ENCODE measurements at regions not wholly inside any gene's neighbourhood (a gene's known extent, or its start where the extent isn't known, plus 50 kb on each side); places are given as distances from the start of the nearest gene placed in this dataset.

DNA sequence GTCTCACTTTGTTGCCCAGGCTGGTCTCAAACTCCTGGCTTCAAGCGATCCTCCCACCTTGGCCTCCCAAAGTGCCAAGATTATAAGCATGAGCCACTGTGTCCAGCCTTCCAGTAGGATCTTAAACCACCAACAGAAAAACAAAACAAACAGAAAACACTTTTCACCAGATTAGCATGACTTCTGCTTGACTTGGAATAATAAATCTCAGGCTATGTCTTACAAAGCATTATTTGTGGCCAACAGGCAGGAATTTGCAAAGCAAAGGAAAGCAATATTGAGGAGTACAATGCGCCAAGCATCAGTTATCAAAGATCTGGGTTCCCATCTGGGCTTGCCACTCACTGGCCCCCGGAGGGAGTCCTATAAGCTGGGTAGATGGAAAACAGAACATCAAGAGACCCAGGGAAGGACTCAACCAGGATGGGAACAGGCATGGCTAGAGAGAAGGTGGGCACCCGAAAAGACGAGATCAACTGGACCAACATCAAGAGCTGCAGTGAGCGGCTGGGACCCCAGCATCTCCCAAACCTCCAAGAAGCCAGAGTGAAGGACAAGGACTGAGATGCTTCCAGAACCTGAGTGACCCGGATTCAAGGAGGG lies 101.2 kb downstream of the TMEM30B start:
- H3K36me3 ChIP-seq (ENCODE audit: control insufficient read depth, insufficient read depth, low read length, severe bottlenecking): no peaks in the 10 kb centered on the region
- H3K9me3 ChIP-seq (ENCODE audit: control insufficient read depth, low read length): no peaks in the 10 kb centered on the region
- no peak for DNase-seq (ENCODE audit: low read depth)
- peak overlapping the region; percentile 25 for H3K9ac ChIP-seq (ENCODE audit: low read length)
- H3K27me3 ChIP-seq (replicated peaks; ENCODE audit: control insufficient read depth, insufficient read depth, low read length): no peaks in the 10 kb centered on the region
- no peak overlapping the region for H3K4me3 ChIP-seq (ENCODE audit: low read length)
- peaks cover 43% of the 10 kb centered on the region for H3K4me1 ChIP-seq (ENCODE audit: control insufficient read depth, insufficient read depth, low read length)

- H3K27me3 ChIP-seq (replicated peaks; ENCODE audit: control insufficient read depth, insufficient read depth, low read length): no peaks in the 10 kb centered on the region
- peak overlapping the region; percentile 25 for H3K9ac ChIP-seq (ENCODE audit: low read length)
- H3K4me3 ChIP-seq (ENCODE audit: low read length): no peak overlapping the region
- peaks cover 40% of the 10 kb centered on the region for H3K4me1 ChIP-seq (ENCODE audit: control insufficient read depth, insufficient read depth, low read length)
- H3K36me3 ChIP-seq (ENCODE audit: control insufficient read depth, insufficient read depth, low read length, severe bottlenecking): no peaks in the 10 kb centered on the region
- no peaks in the 10 kb centered on the region for H3K9me3 ChIP-seq (ENCODE audit: control insufficient read depth, low read length)
- no peak for DNase-seq (ENCODE audit: low read depth)
Measured at GRCh38 chr14:61179061-61179690, 102.0 kb downstream of the TMEM30B start.

DNA sequence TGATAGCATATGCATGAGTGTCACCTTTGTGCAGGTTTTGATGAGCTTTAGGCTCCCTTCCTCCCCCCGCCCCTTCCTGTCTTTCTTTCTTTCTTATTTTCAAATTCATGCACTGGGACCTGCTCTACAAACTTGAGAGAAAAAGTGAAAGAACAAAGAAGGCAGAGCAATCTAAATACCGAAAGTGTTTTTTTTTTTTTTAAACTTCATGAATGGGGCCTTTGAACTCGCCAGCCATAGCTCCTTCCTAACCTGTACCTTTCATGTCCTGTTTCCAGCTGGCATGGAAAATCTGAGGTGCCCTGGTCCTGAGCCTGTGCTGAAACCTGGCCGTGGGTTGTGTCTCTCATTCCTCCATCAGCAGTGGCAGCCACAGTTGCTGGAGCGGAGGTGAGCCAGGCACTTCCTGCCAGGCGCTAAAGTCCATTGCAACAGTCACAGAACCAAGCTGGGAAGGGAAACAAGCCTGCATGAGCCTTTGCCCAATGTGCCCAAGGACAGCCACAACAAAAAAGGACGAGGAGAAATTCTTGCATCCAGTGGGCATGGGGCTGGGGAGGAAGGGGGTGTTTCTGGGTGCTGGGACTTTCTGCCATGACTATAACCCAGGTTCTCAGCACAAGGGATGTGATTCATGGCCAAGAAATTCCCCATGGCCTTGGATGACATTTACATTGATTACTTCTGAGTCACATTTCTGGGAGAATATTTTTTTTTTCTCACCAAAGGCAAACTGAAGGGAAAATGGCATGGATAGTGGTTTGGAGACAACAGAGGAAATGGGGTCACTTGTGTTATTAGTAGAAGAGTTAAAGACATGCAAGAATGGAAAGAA lies 102.7 kb downstream of the TMEM30B start:
- Histone ChIP-seq H3K27me3 (replicated peaks; ENCODE audit: control insufficient read depth, insufficient read depth, low read length) (no peaks in the 10 kb centered on the region), H3K4me1 (ENCODE audit: control insufficient read depth, insufficient read depth, low read length) (peaks cover 37% of the 10 kb centered on the region), H3K9me3 (ENCODE audit: control insufficient read depth, low read length) (no peaks in the 10 kb centered on the region), H3K9ac (ENCODE audit: low read length) (peak overlapping the region; percentile 48), H3K4me3 (ENCODE audit: low read length) (no peak overlapping the region), H3K36me3 (ENCODE audit: control insufficient read depth, insufficient read depth, low read length, severe bottlenecking) (no peaks in the 10 kb centered on the region)
- peak; percentile 86 for DNase-seq (ENCODE audit: low read depth)

DNA sequence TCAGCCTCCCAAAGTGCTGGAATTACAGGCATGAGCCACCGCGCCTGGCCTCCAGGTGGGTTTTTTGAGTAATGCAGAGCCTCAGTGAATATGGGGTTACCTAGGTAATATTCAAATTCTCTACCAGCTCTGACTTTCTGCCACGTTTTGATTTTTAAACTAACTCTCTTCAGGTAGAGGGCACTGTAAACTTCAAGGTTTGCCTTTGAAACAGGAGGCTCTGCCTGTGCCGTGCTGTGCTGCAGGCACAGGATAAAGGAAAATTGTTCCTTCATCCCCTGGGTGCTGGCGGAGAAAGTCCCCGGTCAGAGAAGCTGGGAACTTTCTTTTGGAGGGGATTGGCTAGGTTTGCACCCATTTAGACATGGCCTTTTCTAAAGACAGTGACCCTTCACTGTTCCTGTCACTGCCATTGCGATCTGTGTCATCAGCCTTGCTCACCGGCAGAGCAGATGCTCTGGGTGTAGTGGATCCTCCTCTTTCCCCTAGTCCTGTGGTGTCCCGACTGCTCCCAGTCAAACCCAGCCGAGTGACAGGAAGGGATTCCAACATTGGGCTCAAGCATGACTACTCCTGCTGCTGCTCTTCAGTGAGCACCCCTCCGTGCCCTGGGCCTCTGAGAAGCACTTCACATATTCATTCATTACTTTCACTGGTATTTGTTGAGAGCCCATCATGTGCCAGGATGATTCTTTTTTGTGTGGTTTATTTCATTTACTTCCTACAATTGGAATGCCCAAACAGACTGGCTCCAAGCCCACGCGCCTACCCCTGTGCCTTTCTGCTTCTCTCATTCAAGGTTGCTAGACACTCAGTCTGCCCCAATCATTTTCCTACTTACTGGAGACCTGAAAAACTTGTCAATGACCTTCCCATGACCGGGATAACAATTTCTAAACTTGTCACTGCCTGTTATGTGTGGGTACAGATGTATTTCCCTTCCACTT lies 103.6 kb downstream of the TMEM30B start:
- Histone ChIP-seq H3K9ac (ENCODE audit: low read length) (peak overlapping the region; percentile 48), H3K27me3 (replicated peaks; ENCODE audit: control insufficient read depth, insufficient read depth, low read length) (no peaks in the 10 kb centered on the region), H3K4me1 (ENCODE audit: control insufficient read depth, insufficient read depth, low read length) (peaks cover 37% of the 10 kb centered on the region), H3K4me3 (ENCODE audit: low read length) (no peak overlapping the region), H3K9me3 (ENCODE audit: control insufficient read depth, low read length) (peaks cover 3% of the 10 kb centered on the region), H3K36me3 (ENCODE audit: control insufficient read depth, insufficient read depth, low read length, severe bottlenecking) (no peaks in the 10 kb centered on the region)
- DNase-seq (ENCODE audit: low read depth): peak; percentile 19

- H3K9ac ChIP-seq (ENCODE audit: low read length): no peak overlapping the region
- H3K36me3 ChIP-seq (ENCODE audit: control insufficient read depth, insufficient read depth, low read length, severe bottlenecking): no peaks in the 10 kb centered on the region
- no peak overlapping the region for H3K4me3 ChIP-seq (ENCODE audit: low read length)
- H3K4me1 ChIP-seq (ENCODE audit: control insufficient read depth, insufficient read depth, low read length): peaks cover 42% of the 10 kb centered on the region
- DNase-seq (ENCODE audit: low read depth): no peak
- H3K9me3 ChIP-seq (ENCODE audit: control insufficient read depth, low read length): peaks cover 3% of the 10 kb centered on the region
- no peaks in the 10 kb centered on the region for H3K27me3 ChIP-seq (replicated peaks; ENCODE audit: control insufficient read depth, insufficient read depth, low read length)
Measured at GRCh38 chr14:61176686-61177085, 104.5 kb downstream of the TMEM30B start.

- Histone ChIP-seq H3K4me3 (ENCODE audit: low read length) (no peak overlapping the region), H3K4me1 (ENCODE audit: control insufficient read depth, insufficient read depth, low read length) (peaks cover 48% of the 10 kb centered on the region), H3K27me3 (replicated peaks; ENCODE audit: control insufficient read depth, insufficient read depth, low read length) (no peaks in the 10 kb centered on the region), H3K36me3 (ENCODE audit: control insufficient read depth, insufficient read depth, low read length, severe bottlenecking) (no peaks in the 10 kb centered on the region), H3K9me3 (ENCODE audit: control insufficient read depth, low read length) (peaks cover 3% of the 10 kb centered on the region), H3K9ac (ENCODE audit: low read length) (no peak overlapping the region)
- peak; percentile 87 for DNase-seq (ENCODE audit: low read depth)
Measured at GRCh38 chr14:61174987-61175386, 106.2 kb downstream of the TMEM30B start.

DNA sequence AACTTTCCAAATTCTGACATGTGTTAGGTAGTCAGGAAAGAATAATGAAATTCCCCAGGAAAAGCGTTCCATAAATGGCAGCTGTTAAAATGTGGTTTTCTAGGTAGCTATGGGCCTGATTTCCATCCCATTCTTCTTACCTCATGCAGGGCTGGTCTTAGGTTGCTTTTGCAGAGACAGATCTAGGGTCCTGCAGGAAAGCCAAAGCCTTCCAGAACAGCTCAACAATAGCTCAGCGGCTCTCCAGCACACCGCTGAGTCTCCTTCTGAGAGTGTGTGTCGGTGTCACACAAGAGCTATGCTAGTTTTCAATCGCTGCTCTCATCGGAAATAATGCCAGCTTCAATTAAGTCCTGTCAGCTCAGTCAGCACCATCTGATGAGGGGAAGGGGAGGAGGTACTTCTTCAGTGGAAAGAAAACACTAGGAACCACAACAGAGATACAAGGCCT lies 106.7 kb downstream of the TMEM30B start:
- Histone ChIP-seq H3K4me1 (ENCODE audit: control insufficient read depth, insufficient read depth, low read length) (peaks cover 43% of the 10 kb centered on the region), H3K4me3 (ENCODE audit: low read length) (no peak overlapping the region), H3K9ac (ENCODE audit: low read length) (no peak overlapping the region), H3K9me3 (ENCODE audit: control insufficient read depth, low read length) (peaks cover 3% of the 10 kb centered on the region), H3K36me3 (ENCODE audit: control insufficient read depth, insufficient read depth, low read length, severe bottlenecking) (no peaks in the 10 kb centered on the region), H3K27me3 (replicated peaks; ENCODE audit: control insufficient read depth, insufficient read depth, low read length) (no peaks in the 10 kb centered on the region)
- DNase-seq (ENCODE audit: low read depth): no peak

DNA sequence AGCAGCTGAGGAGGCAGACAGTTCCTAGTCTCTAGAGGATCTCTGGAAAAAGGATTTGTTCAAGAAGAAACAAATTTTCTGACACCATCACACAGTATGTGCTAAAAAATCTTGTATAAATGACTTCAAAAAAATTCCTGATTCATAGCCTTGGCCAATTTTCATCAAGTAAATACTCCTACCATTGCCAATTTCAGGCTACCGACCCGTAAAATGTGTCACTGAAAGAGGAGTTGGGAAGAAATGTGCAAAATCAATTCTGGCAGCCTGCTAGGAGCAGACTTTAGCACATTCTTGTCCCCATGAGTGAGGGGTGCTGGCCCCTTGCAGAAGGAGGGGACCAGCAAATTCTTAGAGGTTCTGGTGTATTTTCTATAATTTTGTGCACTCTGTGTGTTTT lies 109.4 kb downstream of the TMEM30B start:
- Histone ChIP-seq H3K4me1 (ENCODE audit: control insufficient read depth, insufficient read depth, low read length) (peaks cover 24% of the 10 kb centered on the region), H3K27me3 (replicated peaks; ENCODE audit: control insufficient read depth, insufficient read depth, low read length) (no peaks in the 10 kb centered on the region)

GRCh38 chr14:61168141-61168540 lies 113.0 kb downstream of the TMEM30B start:
- peaks cover 13% of the 10 kb centered on the region for H3K4me1 ChIP-seq (ENCODE audit: control insufficient read depth, insufficient read depth, low read length)
- H3K9ac ChIP-seq (ENCODE audit: low read length): no peak overlapping the region
- H3K4me3 ChIP-seq (ENCODE audit: low read length): no peak overlapping the region
- H3K27me3 ChIP-seq (replicated peaks; ENCODE audit: control insufficient read depth, insufficient read depth, low read length): no peaks in the 10 kb centered on the region
- H3K36me3 ChIP-seq (ENCODE audit: control insufficient read depth, insufficient read depth, low read length, severe bottlenecking): no peaks in the 10 kb centered on the region
- H3K9me3 ChIP-seq (ENCODE audit: control insufficient read depth, low read length): peaks cover 8% of the 10 kb centered on the region
- DNase-seq (ENCODE audit: low read depth): no peak

More for the DNA sequence above, 109.4 kb downstream of the TMEM30B start:
- peak overlapping the region; percentile 34 for H3K4me3 ChIP-seq (ENCODE audit: low read length)
- H3K9ac ChIP-seq (ENCODE audit: low read length): peak overlapping the region; percentile 37
- no peaks in the 10 kb centered on the region for H3K36me3 ChIP-seq (ENCODE audit: control insufficient read depth, insufficient read depth, low read length, severe bottlenecking)
- H3K9me3 ChIP-seq (ENCODE audit: control insufficient read depth, low read length): peaks cover 3% of the 10 kb centered on the region
- DNase-seq (ENCODE audit: low read depth): no peak

DNA sequence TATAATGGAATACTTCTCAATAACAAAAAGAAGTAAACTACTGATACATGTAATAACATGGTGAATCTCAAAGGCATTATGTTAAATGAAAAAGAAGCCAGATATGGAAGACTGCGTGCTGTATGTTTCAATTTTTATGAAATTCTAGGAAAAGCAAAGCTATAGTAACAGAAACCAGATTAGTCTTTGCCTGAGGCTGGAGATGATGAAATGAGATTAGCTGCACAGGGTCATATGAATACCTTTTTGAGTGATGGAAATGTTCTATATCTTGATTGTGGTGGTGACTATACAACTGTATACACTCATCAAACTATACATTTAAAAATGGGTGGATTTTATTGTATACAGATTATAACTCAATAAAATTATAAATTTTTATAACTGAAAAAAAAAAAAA lies 113.5 kb downstream of the TMEM30B start:
- Histone ChIP-seq H3K4me1 (ENCODE audit: control insufficient read depth, insufficient read depth, low read length) (peaks cover 13% of the 10 kb centered on the region), H3K4me3 (ENCODE audit: low read length) (no peak overlapping the region), H3K27me3 (replicated peaks; ENCODE audit: control insufficient read depth, insufficient read depth, low read length) (no peaks in the 10 kb centered on the region), H3K9me3 (ENCODE audit: control insufficient read depth, low read length) (peaks cover 5% of the 10 kb centered on the region), H3K36me3 (ENCODE audit: control insufficient read depth, insufficient read depth, low read length, severe bottlenecking) (no peaks in the 10 kb centered on the region), H3K9ac (ENCODE audit: low read length) (no peak overlapping the region)
- DNase-seq (ENCODE audit: low read depth): peak; percentile 25

All from adipocyte (in vitro differentiated cells).